ENCODE measurements at regions not wholly inside any gene's neighbourhood (a gene's known extent, or its start where the extent isn't known, plus 50 kb on each side); places are given as distances from the start of the nearest gene placed in this dataset.
"Not testable (repeated sequence)": the region's sequence is repeated elsewhere in the genome, so short reads cannot be mapped to it uniquely, and the experiment has no call there.

DNA sequence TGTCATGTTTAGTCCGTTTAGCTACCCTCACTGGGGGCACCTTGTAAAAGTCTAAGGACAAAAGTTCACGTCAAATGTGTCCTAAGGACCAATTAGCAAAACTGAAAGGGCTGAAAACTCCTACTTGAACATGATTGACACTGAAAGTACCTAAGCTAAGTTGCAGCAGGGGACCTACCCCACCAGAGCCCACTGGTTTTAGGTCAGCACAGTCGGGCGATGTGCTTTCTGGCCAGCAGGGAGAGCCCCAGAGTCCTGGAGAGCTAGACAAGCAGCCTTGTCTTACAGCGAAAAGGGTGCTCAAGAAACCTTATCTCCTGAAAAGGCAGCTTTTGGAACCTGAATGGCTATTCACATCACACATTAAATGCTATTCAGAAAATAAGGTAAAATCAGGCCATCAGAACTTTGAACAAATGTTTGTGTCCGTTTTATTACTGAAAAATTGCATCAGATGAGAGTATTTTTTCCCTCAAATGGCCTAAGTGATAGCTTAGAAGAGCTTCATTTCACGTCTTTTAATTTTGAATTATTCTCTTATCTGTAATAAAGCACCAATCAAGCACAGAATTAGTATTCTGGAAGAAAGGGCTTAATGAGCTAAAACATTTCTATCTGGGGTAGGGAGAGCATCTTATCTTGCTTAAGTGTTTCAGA is 52.2 kb upstream of the MKI67 start:
- Mint-ChIP-seq H3K27ac (no peak overlapping the region), H3K4me3 (no peak overlapping the region), H3K27me3 (no peaks in the 10 kb centered on the region), H3K36me3 (ENCODE audit: low read depth) (peaks cover 2% of the 10 kb centered on the region), H3K4me1 (peaks cover 20% of the 10 kb centered on the region)
- peak; percentile 72 for ATAC-seq
- DNase-seq, result peak in 1 of 3 donors; percentile 25
- H3K9me3 ChIP-seq (ENCODE audit: control insufficient read depth, low read length, poor library complexity, severe bottlenecking), result no peaks in the 10 kb centered on the region

DNA sequence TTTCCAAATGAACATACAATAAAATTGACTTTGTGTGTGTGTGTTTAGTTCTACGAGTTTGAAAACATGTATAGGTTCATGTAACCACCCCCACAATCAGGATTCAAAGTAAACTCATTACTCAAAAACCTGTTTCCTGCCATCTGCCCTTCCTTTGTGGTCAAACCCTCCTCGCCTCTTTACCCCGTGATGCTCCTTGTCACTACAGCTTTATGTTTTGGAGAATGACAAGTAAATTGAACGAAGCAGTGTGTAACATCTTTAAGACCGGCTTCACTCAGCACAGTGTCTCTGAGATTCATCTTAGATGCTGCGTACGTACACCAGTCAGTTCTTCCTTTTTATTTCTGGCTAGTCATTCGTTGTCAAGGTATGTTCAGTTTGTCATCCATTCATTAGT is 54.6 kb upstream of the MKI67 start:
- Mint-ChIP-seq H3K4me1 (peaks cover 20% of the 10 kb centered on the region), H3K27ac (peak overlapping the region; percentile 73), H3K27me3 (no peaks in the 10 kb centered on the region), H3K36me3 (ENCODE audit: low read depth) (peaks cover 2% of the 10 kb centered on the region), H3K4me3 (peak overlapping the region; percentile 63)
- no peak for DNase-seq
- peak; percentile 87 for ATAC-seq
- H3K9me3 ChIP-seq (ENCODE audit: control insufficient read depth, low read length, poor library complexity, severe bottlenecking), result no peaks in the 10 kb centered on the region

- no peaks in the 10 kb centered on the region for H3K9me3 ChIP-seq (ENCODE audit: control insufficient read depth, low read length, poor library complexity, severe bottlenecking)
- H3K27me3 Mint-ChIP-seq, result no peaks in the 10 kb centered on the region
- peaks cover 31% of the 10 kb centered on the region for H3K4me1 Mint-ChIP-seq
- no peak for DNase-seq
- no peak overlapping the region for H3K27ac Mint-ChIP-seq
- peaks cover 2% of the 10 kb centered on the region for H3K36me3 Mint-ChIP-seq (ENCODE audit: low read depth)
- no peak for ATAC-seq
- H3K4me3 Mint-ChIP-seq, result no peak overlapping the region
Observed at GRCh38 chr10:128185627-128186026, 59.4 kb upstream of the MKI67 start.

DNA sequence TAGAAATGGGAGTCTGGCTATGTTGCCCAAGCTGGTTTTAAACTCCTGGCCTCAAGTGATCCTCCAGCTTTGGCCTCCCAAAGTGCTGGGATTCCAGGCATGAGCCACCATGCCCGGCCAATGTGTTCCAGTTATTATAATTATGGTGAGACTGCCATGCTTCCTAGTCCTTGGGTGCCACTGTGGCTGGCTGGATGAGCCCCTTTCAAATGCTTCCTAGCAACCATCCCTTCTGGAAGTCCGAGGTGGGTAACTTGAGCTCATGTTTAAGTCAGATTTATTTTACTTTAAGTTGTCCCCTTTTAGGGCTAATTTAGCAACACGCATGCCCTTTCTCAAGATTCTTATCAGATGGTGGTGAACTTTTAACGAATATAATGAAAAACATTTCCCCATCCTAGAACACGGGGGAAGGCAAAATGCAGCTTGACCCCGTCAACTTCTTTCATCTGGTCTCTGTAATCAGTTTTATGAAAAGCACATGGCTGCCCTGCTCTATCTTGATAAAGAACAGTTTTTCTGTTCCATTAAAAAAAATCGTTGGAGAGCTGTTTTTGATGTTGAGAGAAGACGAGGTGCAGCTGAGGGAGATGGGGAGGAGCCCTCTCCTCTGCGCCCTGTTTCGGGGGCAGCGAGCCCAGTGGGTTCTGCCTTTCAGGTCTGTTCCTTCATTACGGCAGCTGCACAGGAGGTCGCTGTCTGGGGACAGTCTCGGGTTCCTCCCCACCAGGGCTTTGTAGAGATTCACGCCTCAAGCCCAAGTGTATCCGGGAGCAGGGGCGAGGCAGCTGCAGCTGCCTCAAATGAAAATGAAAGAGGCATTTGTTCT is 61.0 kb upstream of the MKI67 start:
- DNase-seq (no peak), ATAC-seq (peak; percentile 77)
- Mint-ChIP-seq H3K27me3 (no peaks in the 10 kb centered on the region), H3K27ac (peak overlapping the region; percentile 95), H3K4me3 (peak overlapping the region; percentile 89), H3K36me3 (ENCODE audit: low read depth) (peaks cover 2% of the 10 kb centered on the region), H3K4me1 (peaks cover 22% of the 10 kb centered on the region)
- no peaks in the 10 kb centered on the region for H3K9me3 ChIP-seq (ENCODE audit: control insufficient read depth, low read length, poor library complexity, severe bottlenecking)

- peak; percentile 42 for ATAC-seq
- Mint-ChIP-seq H3K27me3 (no peaks in the 10 kb centered on the region), H3K36me3 (ENCODE audit: low read depth) (peaks cover 1% of the 10 kb centered on the region), H3K4me1 (peaks cover 26% of the 10 kb centered on the region), H3K4me3 (peak overlapping the region; percentile 89), H3K27ac (peak overlapping the region; percentile 95)
- DNase-seq, result no peak
- no peaks in the 10 kb centered on the region for H3K9me3 ChIP-seq (ENCODE audit: control insufficient read depth, low read length, poor library complexity, severe bottlenecking)
Observed at GRCh38 chr10:128187788-128188185, 61.6 kb upstream of the MKI67 start.

GRCh38 chr10:128189176-128189575 is 63.0 kb upstream of the MKI67 start:
- DNase-seq, result no peak
- H3K9me3 ChIP-seq (ENCODE audit: control insufficient read depth, low read length, poor library complexity, severe bottlenecking), result no peaks in the 10 kb centered on the region
- Mint-ChIP-seq H3K36me3 (ENCODE audit: low read depth) (no peaks in the 10 kb centered on the region), H3K27ac (no peak overlapping the region), H3K4me1 (peaks cover 26% of the 10 kb centered on the region), H3K4me3 (no peak overlapping the region), H3K27me3 (no peaks in the 10 kb centered on the region)
- no peak for ATAC-seq

DNA sequence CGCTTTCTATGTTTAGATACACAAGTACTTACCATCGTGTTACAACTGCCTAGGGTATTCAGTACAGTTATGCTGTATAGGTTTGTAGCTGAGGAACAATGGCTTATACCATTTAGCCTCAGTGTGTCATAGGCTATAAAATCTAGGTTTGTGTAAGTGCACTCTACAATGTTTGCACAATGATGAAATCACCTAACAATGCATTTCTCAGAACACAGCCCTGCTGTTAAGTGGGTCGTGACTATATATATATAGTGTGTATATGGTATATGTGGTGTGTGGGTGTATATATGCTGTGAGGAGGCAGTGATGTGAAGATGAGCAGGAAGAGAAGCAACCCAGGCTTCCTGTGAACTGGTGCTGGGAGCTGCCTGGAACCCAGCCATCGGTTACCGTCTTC is 65.6 kb upstream of the MKI67 start:
- DNase-seq (no peak), ATAC-seq (no peak)
- Mint-ChIP-seq H3K27me3 (no peaks in the 10 kb centered on the region), H3K36me3 (ENCODE audit: low read depth) (no peaks in the 10 kb centered on the region), H3K27ac (no peak overlapping the region), H3K4me1 (peaks cover 27% of the 10 kb centered on the region), H3K4me3 (no peak overlapping the region)
- no peaks in the 10 kb centered on the region for H3K9me3 ChIP-seq (ENCODE audit: control insufficient read depth, low read length, poor library complexity, severe bottlenecking)

DNA sequence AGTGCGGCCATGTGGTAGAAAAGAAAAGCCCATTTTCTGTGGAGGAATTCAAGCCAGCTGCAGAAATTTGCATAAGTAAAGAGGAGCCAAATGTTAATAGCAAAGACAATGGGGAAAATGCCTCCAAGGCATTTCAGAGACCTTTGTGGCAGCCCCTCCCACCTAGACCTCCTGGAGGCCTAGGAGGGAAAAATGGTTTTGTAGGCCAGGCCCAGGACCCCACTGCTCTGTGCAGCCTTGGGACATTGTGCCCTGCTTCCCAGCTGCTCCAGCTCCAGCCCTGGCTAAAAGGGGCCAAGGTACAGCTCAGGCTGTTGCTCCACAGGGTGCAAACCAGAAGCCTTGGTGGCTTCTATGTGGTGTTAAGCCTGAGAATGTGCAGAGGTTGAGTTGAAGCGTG is 75.6 kb upstream of the MKI67 start:
- ATAC-seq; H3K27ac Mint-ChIP-seq; DNase-seq; H3K27me3 Mint-ChIP-seq; H3K4me1 Mint-ChIP-seq; H3K4me3 Mint-ChIP-seq; H3K9me3 ChIP-seq (ENCODE audit: control insufficient read depth, low read length, poor library complexity, severe bottlenecking); H3K36me3 Mint-ChIP-seq (ENCODE audit: low read depth): not testable (repeated sequence)

GRCh38 chr10:128203028-128203427 is 76.8 kb upstream of the MKI67 start:
- Mint-ChIP-seq H3K27me3 (peaks cover 7% of the 10 kb centered on the region), H3K36me3 (ENCODE audit: low read depth) (peaks cover 3% of the 10 kb centered on the region), H3K27ac (no peak overlapping the region), H3K4me1 (no peaks in the 10 kb centered on the region), H3K4me3 (no peak overlapping the region)
- ATAC-seq (no peak), DNase-seq (no peak)
- no peaks in the 10 kb centered on the region for H3K9me3 ChIP-seq (ENCODE audit: control insufficient read depth, low read length, poor library complexity, severe bottlenecking)

DNA sequence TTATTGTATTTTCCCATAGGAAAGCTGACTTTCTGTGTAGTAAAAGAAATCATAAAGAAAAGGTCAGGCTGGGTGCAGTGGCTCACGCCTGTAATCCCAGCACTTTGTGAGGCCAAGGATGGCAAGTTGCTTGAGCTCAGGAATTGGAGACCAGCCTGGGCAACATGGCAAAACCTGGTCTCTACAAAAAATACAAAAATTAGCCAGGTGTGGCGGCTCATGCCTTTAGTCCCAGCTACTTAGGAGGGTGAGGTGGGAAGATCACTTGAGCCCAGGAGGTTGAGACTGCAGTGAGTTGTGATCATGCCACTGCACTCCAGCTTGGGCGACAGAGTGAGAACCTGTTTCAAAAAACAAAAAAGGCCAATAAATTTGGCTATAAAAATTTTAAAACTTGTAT is 79.4 kb upstream of the MKI67 start:
- not testable (repeated sequence) for ATAC-seq; H3K9me3 ChIP-seq (ENCODE audit: control insufficient read depth, low read length, poor library complexity, severe bottlenecking); DNase-seq; H3K27me3 Mint-ChIP-seq; H3K27ac Mint-ChIP-seq; H3K4me3 Mint-ChIP-seq; H3K4me1 Mint-ChIP-seq; H3K36me3 Mint-ChIP-seq (ENCODE audit: low read depth)

GRCh38 chr10:128206676-128207075 is 80.5 kb upstream of the MKI67 start:
- no peaks in the 10 kb centered on the region for H3K9me3 ChIP-seq (ENCODE audit: control insufficient read depth, low read length, poor library complexity, severe bottlenecking)
- H3K27me3 Mint-ChIP-seq, result no peaks in the 10 kb centered on the region
- ATAC-seq, result no peak
- peaks cover 10% of the 10 kb centered on the region for H3K4me1 Mint-ChIP-seq
- H3K36me3 Mint-ChIP-seq (ENCODE audit: low read depth), result no peaks in the 10 kb centered on the region
- DNase-seq, result no peak
- H3K4me3 Mint-ChIP-seq, result no peak overlapping the region
- H3K27ac Mint-ChIP-seq, result no peak overlapping the region

DNA sequence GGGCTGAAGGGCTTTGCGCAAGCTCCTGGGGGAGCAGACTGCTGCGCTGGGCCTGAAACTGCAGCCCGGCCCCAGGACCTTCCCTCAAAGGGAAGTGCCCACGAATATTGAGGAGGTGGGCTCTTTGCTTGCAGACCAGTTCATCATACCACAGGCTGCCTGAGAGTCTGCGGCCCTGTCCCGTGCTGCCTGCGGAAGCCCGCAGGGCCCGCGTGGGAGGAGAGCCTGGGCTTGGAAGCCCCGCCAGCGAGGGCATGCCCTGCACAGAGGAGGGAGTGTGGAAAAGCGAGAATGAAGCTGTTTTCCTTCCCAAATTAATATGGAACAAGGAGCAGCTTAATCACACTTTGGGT is 83.6 kb upstream of the MKI67 start:
- H3K4me1 Mint-ChIP-seq, result peaks cover 14% of the 10 kb centered on the region
- DNase-seq (no peak), ATAC-seq (peak; percentile 2)
- H3K36me3 Mint-ChIP-seq (ENCODE audit: low read depth), result no peaks in the 10 kb centered on the region
- H3K4me3 Mint-ChIP-seq, result peak overlapping the region; percentile 85
- peak overlapping the region; percentile 11 for H3K27ac Mint-ChIP-seq
- H3K27me3 Mint-ChIP-seq, result peaks cover 5% of the 10 kb centered on the region
- H3K9me3 ChIP-seq (ENCODE audit: control insufficient read depth, low read length, poor library complexity, severe bottlenecking), result no peaks in the 10 kb centered on the region

DNA sequence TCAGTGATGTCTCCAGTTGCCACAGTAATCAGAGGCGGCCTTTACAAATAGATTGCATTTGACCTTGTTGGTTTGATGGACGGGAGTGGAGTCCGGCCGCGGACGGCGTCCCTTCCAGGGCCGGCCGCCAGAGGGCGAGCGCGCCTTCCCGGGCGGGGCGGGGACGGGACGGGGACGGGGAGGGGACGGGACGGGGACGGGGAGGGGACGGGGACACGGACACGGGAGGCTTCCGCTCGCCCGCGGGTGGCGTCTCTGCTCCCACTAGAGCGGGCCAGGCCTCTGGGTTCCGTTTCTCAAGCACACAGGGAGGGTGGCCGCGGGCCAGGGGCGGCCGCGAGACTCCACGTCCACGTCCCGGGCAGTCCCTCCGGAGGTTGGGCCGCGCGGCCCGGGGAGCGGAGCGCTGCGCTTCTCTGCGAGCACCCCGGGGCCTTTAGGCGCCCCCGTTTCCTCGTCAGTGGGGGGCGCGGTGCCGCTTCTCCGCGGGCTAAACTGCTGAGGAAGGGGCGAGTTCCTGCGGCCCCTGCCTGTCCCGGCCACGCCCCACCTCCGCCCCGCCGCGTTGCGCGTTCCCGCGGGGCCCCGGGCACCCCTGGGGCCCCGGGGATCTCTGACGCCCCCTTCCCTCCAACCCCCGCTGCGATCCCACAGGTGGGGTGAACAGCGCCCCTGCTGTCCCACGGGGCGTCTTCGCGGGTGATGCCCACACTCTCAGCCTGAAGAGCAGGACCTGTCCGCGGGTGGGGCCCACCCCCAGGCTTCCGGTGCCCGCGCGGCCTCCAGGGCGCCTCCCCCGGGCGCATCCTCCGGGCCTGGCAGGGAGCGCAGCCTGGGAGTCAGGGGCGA is 84.2 kb upstream of the MKI67 start:
- peak overlapping the region; percentile 11 for H3K27ac Mint-ChIP-seq
- peaks cover 8% of the 10 kb centered on the region for H3K27me3 Mint-ChIP-seq
- peak overlapping the region; percentile 85 for H3K4me3 Mint-ChIP-seq
- ATAC-seq, result peak; percentile 78
- peak; percentile 66 to 70 (median 68) for DNase-seq
- H3K36me3 Mint-ChIP-seq (ENCODE audit: low read depth), result no peaks in the 10 kb centered on the region
- peaks cover 16% of the 10 kb centered on the region for H3K4me1 Mint-ChIP-seq
- no peaks in the 10 kb centered on the region for H3K9me3 ChIP-seq (ENCODE audit: control insufficient read depth, low read length, poor library complexity, severe bottlenecking)

Data from T-helper 17 cell (primary cell).